Pancreas (tissue), 10 donors: ENCODE measurements at regions not wholly inside any gene's neighbourhood (a gene's known extent, or its start where the extent isn't known, plus 50 kb on each side); places are given as distances from the start of the nearest gene placed in this dataset.
A peak's percentile ranks its signal among the peaks of the same experiment; 100 is the strongest.
"Not testable (repeated sequence)": the region's sequence is repeated elsewhere in the genome, so short reads cannot be mapped to it uniquely, and the experiment has no call there.

Experiments
- ATAC-seq, 4 donors: fragments of 200-7000 bp; cut with Tn5 transposase; one replicate each; pipeline versions ENCODE4 v1.8.0 to v1.9.1; 2020; ENCODE audit warnings: mild to moderate bottlenecking in 4 of 4, moderate library complexity in 4 of 4
- DNase-seq, 6 donors: peaks; one replicate each; pipeline ENCODE4 v3.0.0-alpha.2; 2020
- FAIRE-seq: peaks from 2 replicates; lab custom pipeline; 2012; peaks lifted over from hg19 to GRCh38; lab: Jason Lieb, UNC
- H3K27ac ChIP-seq, 4 donors: fragments of 200-600 bp; sonication (generic); 1 replicate in 3 of 4; 2 replicates in 1 of 4; pipeline versions ENCODE4 v1.5.0 to v1.8.0; 2020
- H3K27me3 ChIP-seq, 4 donors: fragments of 200-600 bp; one replicate each; pipeline ENCODE4 v1.8.0; 2021
- H3K36me3 ChIP-seq, 3 donors: fragments of 200-600 bp; sonication (generic) in 1 of 3; one replicate each; pipeline versions ENCODE4 v1.5.0 to v1.8.0; 2020 to 2021
- H3K4me1 ChIP-seq, 3 donors: fragments of 200-600 bp; one replicate each; pipeline ENCODE4 v1.8.0; 2021
- H3K4me3 ChIP-seq, 4 donors: fragments of 200-600 bp; sonication (generic) in 2 of 4; one replicate each; pipeline versions ENCODE4 v1.5.0 to v1.8.0; 2020 to 2021
- H3K9me3 ChIP-seq, 4 donors: fragments of 200-600 bp; one replicate each; pipeline ENCODE4 v1.8.0; 2021
- CTCF ChIP-seq, 4 donors: fragments of 200-600 bp; sonication (generic) in 3 of 4; IDR thresholded peaks; one replicate each; pipeline versions ENCODE4 v1.5.0 to v1.8.0; 2021; ENCODE audit warnings: antibody characterized with exemption in 4 of 4
- WGBS, 2 donors: extraction: QIAGEN DNeasy Blood & Tissue Kit; methylation state at CpG; one replicate each; pipeline ENCODE4 v1.1.7; 2013; 5-methylcytosine and 5-hydroxymethylcytosine counted together
- intact Hi-C, 3 donors: fragments of 100-400 bp; cut with DNase I; formaldehyde crosslinking; loops; one replicate each; pipeline versions ENCODE4 v1.11.1 to v1.14.2; 2022
- donor health status: healthy with polysubstance abuse.
- donor health status: DM: no; HTN: no; CAD: no; lungs with moderate emphysema.
- donor health status: DM: no; HTN: no; CAD: no.
- donor health status: control.
- donor health status: control.
- donor health status: Bipolar disorder and iron deficiency.
- donor health status: DM: yes; HTN: yes; CAD: no.
- donor health status: DM: no; HTN: no; CAD: no.
- donor health status: DM: no; HTN: no; CAD: no.
- donor health status: DM: yes; HTN: yes; CAD: no.

GRCh38 chr7:82579047-82579446, 135.5 kb upstream of the CACNA2D1 start:
- H3K4me3 ChIP-seq, result no peak overlapping the region
- H3K4me1 ChIP-seq, result no peaks in the 10 kb centered on the region
- WGBS, 2 donors, result 53 to 69% methylated on average over 3 of the region's 3 CpGs
- ATAC-seq (no peak), DNase-seq (no peak), FAIRE-seq (no peak)
- H3K27me3 ChIP-seq, result no peaks in the 10 kb centered on the region
- TF ChIP-seq CTCF (IDR thresholded peaks at IDR 0.05), result no peak
- no peaks in the 10 kb centered on the region for H3K9me3 ChIP-seq
- H3K27ac ChIP-seq, result no peak overlapping the region
- intact Hi-C loops, result loop anchor here in 1 of 3 donors (10.0 kb wide), 1 partner anchor 534 kb away; no protein-coding TSS in a partner anchor
- H3K36me3 ChIP-seq, result no peaks in the 10 kb centered on the region

- H3K36me3 ChIP-seq, result no peaks in the 10 kb centered on the region
- DNase-seq, result no peak
- TF ChIP-seq CTCF (IDR thresholded peaks at IDR 0.05), result no peak
- WGBS, 2 donors, result 17 to 33% methylated on average over 1 of the region's 1 CpG
- no peak overlapping the region for H3K27ac ChIP-seq
- no peaks in the 10 kb centered on the region for H3K27me3 ChIP-seq
- H3K4me3 ChIP-seq, result no peak overlapping the region
- ATAC-seq, result no peak
- no peak for FAIRE-seq
- no peaks in the 10 kb centered on the region for H3K4me1 ChIP-seq
- no peaks in the 10 kb centered on the region for H3K9me3 ChIP-seq
- intact Hi-C loops, result loop anchor here in 1 of 3 donors (10.0 kb wide), 1 partner anchor 534 kb away; no protein-coding TSS in a partner anchor
These were observed 134.9 kb upstream of the CACNA2D1 start for GRCh38 chr7:82578430-82578829.

GRCh38 chr7:82572195-82572880, 128.8 kb upstream of the CACNA2D1 start:
- intact Hi-C loops, result loop anchor here in 1 of 3 donors (10.0 kb wide), 1 partner anchor 528 kb away; no protein-coding TSS in a partner anchor
- H3K4me1 ChIP-seq, result no peaks in the 10 kb centered on the region
- WGBS, 2 donors, result 1 to 2% methylated on average over 9 of the region's 9 CpGs
- no peaks in the 10 kb centered on the region for H3K27me3 ChIP-seq
- no peak overlapping the region for H3K27ac ChIP-seq
- peak; percentile 63 for FAIRE-seq
- peak; percentile 70 to 86 (median 80) for DNase-seq
- H3K36me3 ChIP-seq, result no peaks in the 10 kb centered on the region
- no peaks in the 10 kb centered on the region for H3K9me3 ChIP-seq
- ATAC-seq, result peak; percentile 82 to 94 (median 92)
- TF ChIP-seq CTCF (IDR thresholded peaks at IDR 0.05), result peak; percentile 69 to 89 (median 82)
- no peak overlapping the region for H3K4me3 ChIP-seq

DNA sequence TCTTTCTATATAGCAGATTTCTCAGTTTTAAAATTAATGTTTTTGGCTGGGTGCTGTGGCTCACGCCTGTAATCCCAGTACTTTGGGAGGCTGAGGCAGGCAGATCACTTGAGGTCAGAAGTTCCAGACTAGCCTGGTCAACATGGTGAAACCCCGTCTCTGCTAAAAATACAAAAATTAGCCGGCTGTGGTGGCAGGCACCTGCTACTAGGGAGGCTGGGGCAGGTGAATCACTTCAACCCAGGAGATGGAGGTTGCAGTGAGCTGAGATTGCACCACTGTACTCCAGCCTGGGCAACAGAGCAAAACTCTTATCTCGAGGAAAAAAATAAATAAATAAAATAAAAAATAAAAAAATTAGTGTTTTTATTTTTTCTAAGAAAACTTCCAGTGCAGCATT, 127.5 kb upstream of the CACNA2D1 start:
- H3K4me1 ChIP-seq, H3K9me3 ChIP-seq, DNase-seq, H3K4me3 ChIP-seq, H3K27ac ChIP-seq, ATAC-seq, H3K36me3 ChIP-seq, H3K27me3 ChIP-seq, FAIRE-seq: not testable (repeated sequence)
- WGBS, 2 donors, result 45 to 52% methylated on average over 4 of the region's 4 CpGs
- intact Hi-C loops, result loop anchor here in 1 of 3 donors (10.0 kb wide), 1 partner anchor 526 kb away; no protein-coding TSS in a partner anchor

GRCh38 chr7:82567841-82568240, 124.3 kb upstream of the CACNA2D1 start:
- no peak for ATAC-seq
- no peak for TF ChIP-seq CTCF (IDR thresholded peaks at IDR 0.05)
- no peaks in the 10 kb centered on the region for H3K36me3 ChIP-seq
- no peak overlapping the region for H3K4me3 ChIP-seq
- no peaks in the 10 kb centered on the region for H3K4me1 ChIP-seq
- intact Hi-C loops, result no loop called here
- no peak overlapping the region for H3K27ac ChIP-seq
- no peaks in the 10 kb centered on the region for H3K9me3 ChIP-seq
- DNase-seq, result no peak
- no peaks in the 10 kb centered on the region for H3K27me3 ChIP-seq
- no peak for FAIRE-seq
- WGBS, 2 donors, result 67 to 76% methylated on average over 2 of the region's 2 CpGs
